ENCODE measurements at regions not wholly inside any gene's neighbourhood (a gene's known extent, or its start where the extent isn't known, plus 50 kb on each side); places are given as distances from the start of the nearest gene placed in this dataset.
A peak's percentile ranks its signal among the peaks of the same experiment; 100 is the strongest.

DNA sequence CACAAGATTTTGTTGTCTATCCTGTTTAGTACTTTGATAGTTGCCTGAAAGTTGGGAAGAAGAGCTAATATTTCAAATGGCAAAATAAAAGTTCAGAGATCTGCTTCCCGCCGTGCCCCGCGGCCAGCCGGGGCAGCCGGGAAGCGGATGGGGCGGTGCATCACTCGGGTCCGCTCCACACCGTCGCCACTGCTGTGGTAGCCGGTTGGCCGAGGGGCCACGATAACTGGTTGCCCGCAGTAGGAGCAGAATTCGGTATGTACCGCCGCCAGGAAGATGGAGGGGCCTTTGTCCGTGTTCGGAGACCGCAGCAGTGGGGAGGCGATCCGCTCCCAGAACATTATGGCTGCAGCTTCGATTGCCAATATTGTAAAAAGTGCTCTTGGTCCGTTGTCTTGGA lies 427.2 kb upstream of the PDE3A start:
- Mint-ChIP-seq H3K27me3 (ENCODE audit: unreplicated experiment) (peaks cover 2% of the 10 kb centered on the region), H3K4me3 (ENCODE audit: unreplicated experiment) (no peak overlapping the region), H3K9me3 (ENCODE audit: unreplicated experiment) (peaks cover 1% of the 10 kb centered on the region), H3K36me3 (ENCODE audit: unreplicated experiment) (no peaks in the 10 kb centered on the region), H3K27ac (ENCODE audit: unreplicated experiment) (no peak overlapping the region), H3K4me1 (ENCODE audit: low read depth, unreplicated experiment) (peaks cover 38% of the 10 kb centered on the region)
- no peak for TF ChIP-seq CTCF (IDR thresholded peaks at IDR 0.05; ENCODE audit: partially characterized antibody, unreplicated experiment)
- DNase-seq, result no peak

GRCh38 chr12:19945559-19946435 lies 422.5 kb upstream of the PDE3A start:
- Mint-ChIP-seq H3K4me1 (ENCODE audit: low read depth, unreplicated experiment) (peaks cover 53% of the 10 kb centered on the region), H3K27me3 (ENCODE audit: unreplicated experiment) (peaks cover 2% of the 10 kb centered on the region), H3K4me3 (ENCODE audit: unreplicated experiment) (peak overlapping the region; percentile 20), H3K36me3 (ENCODE audit: unreplicated experiment) (no peaks in the 10 kb centered on the region), H3K9me3 (ENCODE audit: unreplicated experiment) (peaks cover 7% of the 10 kb centered on the region), H3K27ac (ENCODE audit: unreplicated experiment) (peak overlapping the region; percentile 96)
- TF ChIP-seq CTCF (IDR thresholded peaks at IDR 0.05; ENCODE audit: partially characterized antibody, unreplicated experiment), result no peak
- no peak for DNase-seq

DNA sequence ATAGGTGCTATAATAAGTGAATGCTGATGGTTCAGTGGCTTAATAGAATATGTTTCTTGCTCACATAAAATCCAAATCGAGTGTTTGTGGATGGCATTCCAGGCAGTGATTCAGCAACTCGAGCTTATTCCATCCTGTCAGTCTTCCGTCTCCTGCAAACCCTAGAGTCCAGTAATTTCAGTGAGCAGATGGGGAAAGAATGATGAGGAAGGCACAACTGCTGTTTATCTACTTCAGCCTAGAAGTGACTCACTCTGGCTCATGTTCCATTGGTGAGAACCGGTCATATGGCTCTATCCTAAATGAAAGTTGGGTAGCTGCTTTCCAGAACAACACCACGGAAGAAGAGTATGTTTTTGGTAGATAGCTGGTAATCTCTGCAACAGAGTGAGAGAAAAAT lies 421.8 kb upstream of the PDE3A start:
- peak overlapping the region; percentile 96 for H3K27ac Mint-ChIP-seq (ENCODE audit: unreplicated experiment)
- peaks cover 53% of the 10 kb centered on the region for H3K4me1 Mint-ChIP-seq (ENCODE audit: low read depth, unreplicated experiment)
- peaks cover 7% of the 10 kb centered on the region for H3K9me3 Mint-ChIP-seq (ENCODE audit: unreplicated experiment)
- H3K27me3 Mint-ChIP-seq (ENCODE audit: unreplicated experiment), result peaks cover 2% of the 10 kb centered on the region
- H3K4me3 Mint-ChIP-seq (ENCODE audit: unreplicated experiment), result peak overlapping the region; percentile 34
- TF ChIP-seq CTCF (IDR thresholded peaks at IDR 0.05; ENCODE audit: partially characterized antibody, unreplicated experiment), result no peak
- H3K36me3 Mint-ChIP-seq (ENCODE audit: unreplicated experiment), result no peaks in the 10 kb centered on the region
- DNase-seq, result no peak

DNA sequence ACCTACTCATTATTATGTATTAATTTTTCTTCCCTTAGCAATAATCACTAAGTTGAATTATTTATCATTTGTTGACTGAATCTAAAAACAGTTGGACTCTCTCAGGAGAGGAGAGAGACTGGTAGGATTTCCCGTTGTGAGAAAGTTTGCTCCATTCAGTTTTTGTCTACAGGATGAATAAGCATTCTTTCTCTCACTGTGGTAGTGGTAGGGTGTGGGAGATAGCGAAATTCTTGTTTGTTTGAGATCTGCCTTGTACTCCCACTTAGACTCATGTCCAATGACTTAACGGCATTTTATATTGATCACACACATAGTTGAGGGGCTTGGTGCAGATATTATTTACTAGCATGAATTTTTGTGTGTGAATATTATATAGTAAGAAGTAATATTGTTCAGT lies 421.0 kb upstream of the PDE3A start:
- Mint-ChIP-seq H3K36me3 (ENCODE audit: unreplicated experiment) (no peaks in the 10 kb centered on the region), H3K4me1 (ENCODE audit: low read depth, unreplicated experiment) (peaks cover 51% of the 10 kb centered on the region), H3K9me3 (ENCODE audit: unreplicated experiment) (peaks cover 7% of the 10 kb centered on the region), H3K4me3 (ENCODE audit: unreplicated experiment) (peak overlapping the region; percentile 69), H3K27me3 (ENCODE audit: unreplicated experiment) (peaks cover 2% of the 10 kb centered on the region), H3K27ac (ENCODE audit: unreplicated experiment) (peak overlapping the region; percentile 96)
- TF ChIP-seq CTCF (IDR thresholded peaks at IDR 0.05; ENCODE audit: partially characterized antibody, unreplicated experiment), result no peak
- DNase-seq, result no peak

- Mint-ChIP-seq H3K9me3 (ENCODE audit: unreplicated experiment) (peaks cover 3% of the 10 kb centered on the region), H3K4me1 (ENCODE audit: low read depth, unreplicated experiment) (peaks cover 10% of the 10 kb centered on the region), H3K36me3 (ENCODE audit: unreplicated experiment) (no peaks in the 10 kb centered on the region), H3K27ac (ENCODE audit: unreplicated experiment) (no peak overlapping the region), H3K27me3 (ENCODE audit: unreplicated experiment) (no peaks in the 10 kb centered on the region), H3K4me3 (ENCODE audit: unreplicated experiment) (no peak overlapping the region)
- no peak for TF ChIP-seq CTCF (IDR thresholded peaks at IDR 0.05; ENCODE audit: partially characterized antibody, unreplicated experiment)
- DNase-seq, result no peak
Measured at GRCh38 chr12:19951664-19952063, 416.7 kb upstream of the PDE3A start.
